Peyer's patch (tissue), 4 donors: ENCODE measurements at regions not wholly inside any gene's neighbourhood (a gene's known extent, or its start where the extent isn't known, plus 50 kb on each side); places are given as distances from the start of the nearest gene placed in this dataset.

Experiments used
- POLR2A ChIP-seq, 2 donors: fragments of 450-650 bp; IDR thresholded peaks; one replicate each; pipeline ENCODE4 v1.5.1; 2017; ENCODE audit warnings: antibody characterized with exemption in 2 of 2, mild to moderate bottlenecking in 2 of 2, moderate library complexity in 2 of 2
- TF ChIP-seq, protein P1 (sequence below), 6 experiments: fragments of 450-650 bp in 4 of 6; fragments of 200-600 bp in 2 of 6; sonication (generic) in 1 of 6; IDR thresholded peaks; one replicate each; pipeline ENCODE4 v1.5.1; 2017 to 2019; ENCODE audit warnings: antibody characterized with exemption in 6 of 6, mild to moderate bottlenecking in 3 of 6, moderate library complexity in 1 of 6

DNA sequence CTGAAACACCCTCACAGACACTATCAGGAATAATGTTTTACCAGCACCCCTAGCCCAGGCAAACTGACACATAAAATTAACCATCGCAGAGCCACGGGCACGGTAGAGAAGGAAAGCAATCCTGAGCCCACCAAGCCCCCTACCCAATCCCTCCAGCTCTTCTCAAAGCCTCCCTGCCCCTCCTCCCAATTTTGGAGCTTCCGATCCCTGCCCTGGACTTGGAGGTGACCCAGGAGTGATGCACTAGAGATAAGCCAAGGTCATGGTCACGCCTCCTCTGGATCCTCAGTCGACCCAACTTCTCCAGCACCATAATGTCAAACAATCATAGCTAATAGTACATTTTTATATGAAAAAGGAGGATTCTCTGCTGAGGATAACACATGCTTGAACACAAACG lies 188.7 kb upstream of the NSMCE3 start:
- TF ChIP-seq POLR2A (IDR thresholded peaks at IDR 0.05), result no peak
- TF ChIP-seq, protein P1, sequence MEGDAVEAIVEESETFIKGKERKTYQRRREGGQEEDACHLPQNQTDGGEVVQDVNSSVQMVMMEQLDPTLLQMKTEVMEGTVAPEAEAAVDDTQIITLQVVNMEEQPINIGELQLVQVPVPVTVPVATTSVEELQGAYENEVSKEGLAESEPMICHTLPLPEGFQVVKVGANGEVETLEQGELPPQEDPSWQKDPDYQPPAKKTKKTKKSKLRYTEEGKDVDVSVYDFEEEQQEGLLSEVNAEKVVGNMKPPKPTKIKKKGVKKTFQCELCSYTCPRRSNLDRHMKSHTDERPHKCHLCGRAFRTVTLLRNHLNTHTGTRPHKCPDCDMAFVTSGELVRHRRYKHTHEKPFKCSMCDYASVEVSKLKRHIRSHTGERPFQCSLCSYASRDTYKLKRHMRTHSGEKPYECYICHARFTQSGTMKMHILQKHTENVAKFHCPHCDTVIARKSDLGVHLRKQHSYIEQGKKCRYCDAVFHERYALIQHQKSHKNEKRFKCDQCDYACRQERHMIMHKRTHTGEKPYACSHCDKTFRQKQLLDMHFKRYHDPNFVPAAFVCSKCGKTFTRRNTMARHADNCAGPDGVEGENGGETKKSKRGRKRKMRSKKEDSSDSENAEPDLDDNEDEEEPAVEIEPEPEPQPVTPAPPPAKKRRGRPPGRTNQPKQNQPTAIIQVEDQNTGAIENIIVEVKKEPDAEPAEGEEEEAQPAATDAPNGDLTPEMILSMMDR (IDR thresholded peaks at IDR 0.05), result no peak
